Activated naive CD4-positive, alpha-beta T cell treated with anti-CD3 and anti-CD28 coated beads, Interleukin-2, amount 10 ng/mL, durations not matched to agents 7 days and 5 days (primary cell): ENCODE measurements at regions not wholly inside any gene's neighbourhood (a gene's known extent, or its start where the extent isn't known, plus 50 kb on each side); places are given as distances from the start of the nearest gene placed in this dataset.

Source experiments
- CTCF ChIA-PET: fragments of 350-600 bp; sonication (Branson Sonifier 250); formaldehyde crosslinking; loops from one replicate; lab custom pipeline; 2021; ENCODE audit warnings: antibody characterized with exemption; lab: Charles Lee
- DNase-seq: peaks from one replicate; pipeline ENCODE4 v3.0.0-alpha.2; 2020
- H3K27ac Mint-ChIP-seq: one replicate; pipeline ENCODE4 v1.8.0; 2021; ENCODE audit warnings: mild to moderate bottlenecking, moderate library complexity, mixed read lengths
- H3K27me3 Mint-ChIP-seq: one replicate; pipeline ENCODE4 v1.8.0; 2021; ENCODE audit warnings: mild to moderate bottlenecking, mixed read lengths
- H3K36me3 Mint-ChIP-seq: one replicate; pipeline ENCODE4 v1.8.0; 2021; ENCODE audit warnings: mixed read lengths
- H3K4me1 Mint-ChIP-seq: one replicate; pipeline ENCODE4 v1.8.0; 2021; ENCODE audit warnings: mixed read lengths
- H3K4me3 Mint-ChIP-seq: one replicate; pipeline ENCODE4 v1.8.0; 2021; ENCODE audit warnings: mild to moderate bottlenecking, moderate library complexity, mixed read lengths
- H3K9me3 Mint-ChIP-seq: one replicate; pipeline ENCODE4 v1.8.0; 2021; ENCODE audit warnings: mixed read lengths

DNA sequence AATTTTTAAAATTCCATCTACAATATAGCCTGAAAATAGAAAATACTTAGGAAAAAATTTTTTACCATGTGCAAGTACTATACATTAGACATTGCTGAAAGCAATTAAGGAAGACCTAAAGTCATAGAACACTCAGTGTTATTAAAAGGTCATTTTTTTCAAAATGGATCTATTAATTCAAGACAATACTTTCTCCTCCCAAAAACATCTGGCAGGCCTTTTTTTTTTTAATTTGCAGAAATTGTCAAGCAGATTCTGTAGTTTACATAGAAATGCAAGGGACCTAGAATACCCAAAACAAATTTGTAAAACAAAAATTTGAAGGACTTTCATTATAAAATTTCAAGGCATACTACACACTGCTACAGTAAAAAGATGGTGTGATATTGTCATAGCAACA lies 238.4 kb upstream of the VEPH1 start:
- Mint-ChIP-seq H3K4me1 (no peaks in the 10 kb centered on the region), H3K27ac (no peak overlapping the region), H3K36me3 (no peaks in the 10 kb centered on the region), H3K4me3 (no peak overlapping the region), H3K27me3 (no peaks in the 10 kb centered on the region), H3K9me3 (peaks cover 8% of the 10 kb centered on the region)
- no peak for DNase-seq
- CTCF ChIA-PET: no interaction called here

DNA sequence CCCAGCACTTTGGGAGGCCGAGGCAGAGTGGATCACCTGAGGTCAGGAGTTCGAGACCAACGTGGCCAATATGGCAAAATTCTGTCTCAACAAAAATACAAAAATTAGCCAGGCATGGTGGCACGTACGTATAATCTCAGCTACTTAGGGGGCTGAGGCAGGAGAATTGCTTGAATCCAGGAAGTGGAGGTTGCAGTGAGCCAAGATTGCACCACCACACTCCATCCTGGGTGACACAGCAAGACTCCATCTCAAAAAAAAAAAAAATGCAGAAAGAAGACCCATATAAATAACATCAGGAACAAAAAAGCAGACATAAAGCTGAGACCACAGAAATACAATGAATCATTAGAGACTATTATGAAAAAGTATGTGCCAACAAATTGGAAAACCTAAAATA lies 235.2 kb upstream of the VEPH1 start:
- H3K27me3 Mint-ChIP-seq: no peaks in the 10 kb centered on the region
- DNase-seq: no peak
- CTCF ChIA-PET: no interaction called here
- peaks cover 4% of the 10 kb centered on the region for H3K9me3 Mint-ChIP-seq
- no peaks in the 10 kb centered on the region for H3K36me3 Mint-ChIP-seq
- no peaks in the 10 kb centered on the region for H3K4me1 Mint-ChIP-seq
- H3K4me3 Mint-ChIP-seq: no peak overlapping the region
- no peak overlapping the region for H3K27ac Mint-ChIP-seq

DNA sequence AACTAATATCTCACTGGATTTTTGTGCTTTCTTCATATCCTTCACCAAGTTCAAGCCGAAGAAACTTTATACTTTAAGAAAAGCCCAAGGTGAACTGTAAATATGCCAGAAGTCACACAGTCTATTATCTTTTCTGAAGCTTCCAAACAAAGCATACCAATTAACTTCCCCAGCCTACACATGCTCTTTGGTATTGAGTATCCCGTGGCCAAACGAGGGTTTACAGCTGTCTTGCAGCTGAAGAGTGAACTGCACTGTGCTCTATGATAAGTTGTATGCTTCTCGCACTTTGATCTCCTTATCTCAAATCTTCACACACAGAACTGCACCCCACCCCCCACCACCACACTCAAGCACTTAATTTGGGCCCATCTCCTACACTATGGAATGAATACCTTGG lies 215.6 kb upstream of the VEPH1 start:
- H3K27me3 Mint-ChIP-seq: no peaks in the 10 kb centered on the region
- no peak overlapping the region for H3K4me3 Mint-ChIP-seq
- peaks cover 5% of the 10 kb centered on the region for H3K9me3 Mint-ChIP-seq
- no peak overlapping the region for H3K27ac Mint-ChIP-seq
- no peaks in the 10 kb centered on the region for H3K4me1 Mint-ChIP-seq
- no peak for DNase-seq
- H3K36me3 Mint-ChIP-seq: no peaks in the 10 kb centered on the region
- CTCF ChIA-PET: no interaction called here

DNA sequence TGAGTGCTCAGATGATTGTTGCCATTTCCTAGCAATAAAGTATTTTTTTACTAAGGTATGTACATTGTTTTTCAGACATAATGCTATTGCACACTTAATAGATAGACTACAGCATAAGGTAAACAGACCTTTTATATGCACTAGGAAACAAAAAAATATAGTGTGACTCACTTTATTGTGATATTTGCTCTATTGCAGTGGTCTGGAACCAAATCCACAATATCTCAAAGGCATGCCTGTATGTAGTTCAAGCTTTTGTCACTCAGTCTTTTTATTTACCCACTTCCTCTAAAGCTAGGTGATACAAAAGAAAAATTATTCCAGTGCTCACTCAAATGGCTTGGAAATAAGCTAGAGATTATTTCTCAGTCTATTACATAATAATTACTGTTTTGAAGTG lies 209.9 kb upstream of the VEPH1 start:
- H3K4me3 Mint-ChIP-seq: no peak overlapping the region
- CTCF ChIA-PET: no interaction called here
- H3K36me3 Mint-ChIP-seq: no peaks in the 10 kb centered on the region
- no peaks in the 10 kb centered on the region for H3K9me3 Mint-ChIP-seq
- H3K27ac Mint-ChIP-seq: no peak overlapping the region
- DNase-seq: no peak
- H3K27me3 Mint-ChIP-seq: no peaks in the 10 kb centered on the region
- H3K4me1 Mint-ChIP-seq: no peaks in the 10 kb centered on the region

DNA sequence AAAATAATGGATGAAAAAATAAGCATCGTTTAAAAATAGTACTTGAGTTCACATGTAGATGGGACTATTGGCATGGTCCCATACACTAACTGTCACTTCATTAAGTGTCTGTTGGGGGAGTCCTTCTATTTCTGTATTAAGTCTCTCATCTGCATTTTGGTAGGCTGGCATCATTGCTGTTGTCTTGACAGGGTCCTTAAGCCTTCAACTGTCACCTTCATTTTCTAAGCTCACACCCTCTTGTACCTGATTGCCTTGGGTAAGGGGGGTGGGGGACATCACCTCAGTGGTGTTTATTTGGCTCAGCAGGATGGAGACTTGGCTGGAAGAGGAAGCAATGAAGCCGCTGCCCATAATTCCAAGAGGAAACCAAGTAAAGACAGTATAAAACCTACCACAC lies 202.0 kb upstream of the VEPH1 start:
- Mint-ChIP-seq H3K4me3 (no peak overlapping the region), H3K9me3 (no peaks in the 10 kb centered on the region), H3K27ac (no peak overlapping the region), H3K27me3 (no peaks in the 10 kb centered on the region), H3K36me3 (no peaks in the 10 kb centered on the region), H3K4me1 (no peaks in the 10 kb centered on the region)
- DNase-seq: no peak
- CTCF ChIA-PET: no interaction called here

DNA sequence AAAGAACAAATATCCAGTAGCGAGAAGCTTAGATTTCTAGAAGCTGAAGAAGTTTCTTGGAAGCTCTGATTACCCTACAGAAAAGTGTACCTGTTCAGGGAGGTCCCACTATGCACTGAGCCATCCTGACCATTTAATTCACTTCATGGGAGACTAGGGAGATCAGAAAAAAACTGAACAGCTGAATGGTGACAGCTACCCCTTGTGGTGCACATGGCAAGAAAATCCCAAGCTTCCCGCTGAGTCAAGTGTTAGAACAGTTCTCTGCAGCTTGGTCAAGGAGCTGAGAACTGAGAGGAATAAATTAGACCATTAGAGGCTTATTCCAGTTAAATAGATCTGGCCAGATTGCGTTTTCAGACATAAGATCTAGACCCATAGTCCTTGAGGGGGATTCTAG lies 197.2 kb upstream of the VEPH1 start:
- Mint-ChIP-seq H3K27ac (no peak overlapping the region), H3K4me3 (no peak overlapping the region), H3K9me3 (no peaks in the 10 kb centered on the region), H3K36me3 (no peaks in the 10 kb centered on the region), H3K4me1 (no peaks in the 10 kb centered on the region), H3K27me3 (no peaks in the 10 kb centered on the region)
- DNase-seq: no peak
- CTCF ChIA-PET: no interaction called here

DNA sequence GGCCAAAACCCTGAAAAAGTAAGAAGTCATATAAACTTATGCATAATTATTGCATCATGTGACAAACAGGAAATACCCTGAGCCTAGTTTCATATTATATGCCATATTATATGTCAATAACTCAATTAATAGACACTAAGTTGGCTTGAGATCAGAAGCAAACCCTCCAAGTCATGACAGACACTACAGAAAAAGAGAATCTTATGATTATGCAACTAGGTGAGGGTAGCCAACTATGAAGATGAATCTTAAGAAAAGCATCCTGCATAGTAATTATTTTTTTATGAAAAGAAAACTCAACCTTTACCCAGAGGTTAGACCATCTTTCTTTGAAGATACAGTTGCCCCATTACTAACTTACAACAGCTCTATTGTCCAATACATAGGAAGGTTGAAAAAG lies 192.4 kb upstream of the VEPH1 start:
- Mint-ChIP-seq H3K4me3 (no peak overlapping the region), H3K4me1 (no peaks in the 10 kb centered on the region), H3K27ac (no peak overlapping the region), H3K27me3 (no peaks in the 10 kb centered on the region), H3K9me3 (peaks cover 3% of the 10 kb centered on the region), H3K36me3 (no peaks in the 10 kb centered on the region)
- no peak for DNase-seq
- CTCF ChIA-PET: no interaction called here

DNA sequence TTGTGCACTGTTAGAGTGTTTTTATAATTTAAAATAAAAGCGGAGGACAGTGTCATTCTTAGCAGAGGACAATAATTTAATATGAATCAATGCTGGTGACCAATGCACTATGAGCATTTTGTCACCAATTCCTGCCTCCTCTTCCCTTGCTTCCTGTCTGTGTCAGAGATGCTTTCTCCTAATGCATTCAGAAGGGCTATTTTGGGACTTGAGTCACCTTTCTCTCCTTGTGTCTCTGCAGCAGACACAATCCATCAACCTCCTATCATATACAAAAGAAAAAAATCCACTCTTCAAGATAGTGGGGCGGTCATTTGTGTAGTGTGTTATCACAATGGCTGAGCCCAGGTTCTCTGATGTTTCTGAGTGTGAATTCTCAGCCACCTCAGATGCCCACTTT lies 191.9 kb upstream of the VEPH1 start:
- DNase-seq: no peak
- Mint-ChIP-seq H3K9me3 (peaks cover 3% of the 10 kb centered on the region), H3K36me3 (no peaks in the 10 kb centered on the region), H3K27ac (no peak overlapping the region), H3K4me3 (no peak overlapping the region), H3K4me1 (no peaks in the 10 kb centered on the region), H3K27me3 (no peaks in the 10 kb centered on the region)
- CTCF ChIA-PET: no interaction called here

DNA sequence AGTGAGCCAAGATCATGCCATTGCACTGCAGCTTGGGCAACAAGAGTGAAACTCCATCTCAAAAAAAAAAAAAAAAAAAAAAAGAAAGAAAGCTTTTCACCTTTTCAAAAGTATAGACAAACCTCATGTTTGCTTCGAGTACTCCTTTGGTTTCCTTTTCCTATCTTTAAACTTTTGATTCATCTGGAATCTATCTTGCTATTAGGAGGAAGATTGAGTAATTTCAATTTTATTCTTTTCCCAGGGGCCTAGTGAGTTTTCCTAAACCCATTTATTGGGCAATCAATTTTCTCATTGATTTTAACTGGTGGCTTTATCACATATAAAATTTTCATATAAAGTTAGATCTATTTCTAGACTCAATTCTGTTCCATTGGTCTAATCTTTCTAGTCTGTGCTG lies 190.5 kb upstream of the VEPH1 start:
- Mint-ChIP-seq H3K4me3 (no peak overlapping the region), H3K4me1 (no peaks in the 10 kb centered on the region), H3K9me3 (peaks cover 5% of the 10 kb centered on the region), H3K27me3 (no peaks in the 10 kb centered on the region), H3K27ac (no peak overlapping the region), H3K36me3 (no peaks in the 10 kb centered on the region)
- CTCF ChIA-PET: no interaction called here
- DNase-seq: no peak

DNA sequence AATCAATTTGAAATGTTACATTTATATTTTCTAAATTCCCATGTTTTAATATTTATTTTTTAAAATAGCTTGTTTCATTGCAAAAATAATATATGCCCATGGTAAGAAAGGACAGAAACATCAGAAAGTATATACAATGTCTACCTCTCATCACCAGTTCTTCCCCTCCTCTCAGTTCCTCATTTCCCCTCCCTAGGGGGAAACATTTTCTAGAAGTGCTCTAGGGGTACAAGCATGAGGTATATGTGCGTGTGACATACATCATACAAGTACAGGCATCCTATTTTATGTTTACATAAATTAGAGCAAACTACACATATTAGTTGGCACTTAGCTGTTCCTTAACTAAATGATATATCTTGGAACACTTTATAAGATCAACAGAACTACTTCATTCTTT lies 189.3 kb upstream of the VEPH1 start:
- no peak for DNase-seq
- Mint-ChIP-seq H3K4me3 (no peak overlapping the region), H3K4me1 (no peaks in the 10 kb centered on the region), H3K9me3 (peaks cover 10% of the 10 kb centered on the region), H3K27me3 (no peaks in the 10 kb centered on the region), H3K27ac (no peak overlapping the region), H3K36me3 (no peaks in the 10 kb centered on the region)
- CTCF ChIA-PET: no interaction called here

DNA sequence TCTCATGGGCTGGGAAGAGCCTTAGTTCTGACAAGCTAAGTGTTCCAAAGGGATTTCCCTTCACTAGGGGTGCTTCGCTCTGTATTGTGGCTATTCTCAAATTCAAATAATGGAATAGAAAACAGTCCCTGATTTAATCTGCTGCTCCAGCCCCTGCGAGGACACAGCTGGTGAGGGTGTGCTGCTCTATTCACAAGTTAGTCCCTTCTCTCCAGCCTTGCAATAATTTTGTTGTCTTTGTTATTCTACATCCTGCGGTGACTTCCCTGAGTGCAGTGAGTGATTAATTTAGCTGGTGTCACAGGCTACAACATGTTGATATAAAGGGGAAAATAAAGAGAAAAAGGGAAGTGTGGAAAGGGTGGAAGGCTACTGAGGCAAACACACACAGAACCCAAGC lies 180.5 kb upstream of the VEPH1 start:
- no peaks in the 10 kb centered on the region for H3K4me1 Mint-ChIP-seq
- H3K36me3 Mint-ChIP-seq: no peaks in the 10 kb centered on the region
- CTCF ChIA-PET: no interaction called here
- no peak overlapping the region for H3K27ac Mint-ChIP-seq
- H3K27me3 Mint-ChIP-seq: no peaks in the 10 kb centered on the region
- H3K4me3 Mint-ChIP-seq: no peak overlapping the region
- DNase-seq: no peak
- peaks cover 8% of the 10 kb centered on the region for H3K9me3 Mint-ChIP-seq

DNA sequence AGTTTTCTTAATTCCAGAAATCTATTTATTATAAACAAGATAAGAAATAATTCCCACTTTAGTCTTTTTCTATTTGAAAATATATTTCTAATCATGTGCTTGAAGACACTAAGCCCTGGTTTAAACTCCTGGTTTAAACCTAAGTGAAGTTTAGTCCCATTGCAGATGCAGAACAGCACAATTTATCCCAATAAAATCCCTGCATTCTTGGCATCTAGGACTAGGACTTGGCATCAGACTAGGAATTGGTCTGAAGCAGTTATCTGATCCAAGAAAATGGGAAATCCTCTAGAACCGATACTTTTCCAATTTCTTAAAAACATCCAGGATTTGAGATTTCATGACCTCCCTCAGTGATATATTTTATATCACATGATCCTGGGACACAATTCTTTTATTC lies 168.8 kb upstream of the VEPH1 start:
- no peak overlapping the region for H3K4me3 Mint-ChIP-seq
- no peak for DNase-seq
- no peaks in the 10 kb centered on the region for H3K36me3 Mint-ChIP-seq
- no peaks in the 10 kb centered on the region for H3K9me3 Mint-ChIP-seq
- CTCF ChIA-PET: no interaction called here
- no peaks in the 10 kb centered on the region for H3K4me1 Mint-ChIP-seq
- no peaks in the 10 kb centered on the region for H3K27me3 Mint-ChIP-seq
- no peak overlapping the region for H3K27ac Mint-ChIP-seq

DNA sequence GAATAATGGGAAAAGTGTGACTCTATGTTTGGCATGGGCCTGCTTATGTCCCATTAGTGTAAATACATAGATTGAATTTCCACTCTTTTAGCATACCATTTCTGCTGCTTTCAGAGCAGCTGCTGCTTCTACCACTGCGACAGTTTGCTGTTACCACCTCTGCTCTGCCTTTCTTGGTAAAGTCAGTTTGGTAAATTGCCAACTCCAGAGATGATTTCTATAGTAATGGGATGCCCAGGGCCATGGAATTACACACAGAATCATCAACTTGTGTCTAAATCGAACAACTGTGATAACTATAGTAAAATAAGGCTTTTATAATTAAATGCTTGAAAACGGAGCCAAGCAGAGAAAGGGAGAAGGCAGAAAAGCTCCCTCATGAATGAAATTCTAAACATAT lies 168.4 kb upstream of the VEPH1 start:
- H3K9me3 Mint-ChIP-seq: no peaks in the 10 kb centered on the region
- H3K27ac Mint-ChIP-seq: no peak overlapping the region
- DNase-seq: no peak
- H3K27me3 Mint-ChIP-seq: no peaks in the 10 kb centered on the region
- H3K4me3 Mint-ChIP-seq: no peak overlapping the region
- no peaks in the 10 kb centered on the region for H3K36me3 Mint-ChIP-seq
- no peaks in the 10 kb centered on the region for H3K4me1 Mint-ChIP-seq
- CTCF ChIA-PET: no interaction called here

DNA sequence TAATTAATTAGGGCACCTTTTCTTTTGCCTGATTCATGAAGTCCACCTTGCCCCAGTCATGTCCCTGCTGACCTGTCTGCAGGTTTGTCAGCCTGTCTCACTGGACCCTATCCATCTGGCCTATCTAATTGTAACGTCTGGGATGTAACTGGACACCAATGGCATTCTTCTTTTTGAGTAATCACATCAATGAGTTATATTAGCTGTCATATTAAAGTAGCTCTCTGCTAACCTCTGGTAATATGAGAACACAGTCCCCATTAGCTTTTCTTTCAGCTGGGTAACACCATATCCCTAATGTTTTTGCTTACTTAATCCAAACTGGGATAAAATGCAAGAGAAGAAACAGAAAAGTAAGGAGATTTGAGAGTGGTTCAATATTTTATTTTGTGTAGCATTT lies 166.2 kb upstream of the VEPH1 start:
- no peak overlapping the region for H3K27ac Mint-ChIP-seq
- CTCF ChIA-PET: no interaction called here
- no peak for DNase-seq
- no peaks in the 10 kb centered on the region for H3K4me1 Mint-ChIP-seq
- H3K27me3 Mint-ChIP-seq: no peaks in the 10 kb centered on the region
- no peak overlapping the region for H3K4me3 Mint-ChIP-seq
- H3K9me3 Mint-ChIP-seq: no peaks in the 10 kb centered on the region
- no peaks in the 10 kb centered on the region for H3K36me3 Mint-ChIP-seq

DNA sequence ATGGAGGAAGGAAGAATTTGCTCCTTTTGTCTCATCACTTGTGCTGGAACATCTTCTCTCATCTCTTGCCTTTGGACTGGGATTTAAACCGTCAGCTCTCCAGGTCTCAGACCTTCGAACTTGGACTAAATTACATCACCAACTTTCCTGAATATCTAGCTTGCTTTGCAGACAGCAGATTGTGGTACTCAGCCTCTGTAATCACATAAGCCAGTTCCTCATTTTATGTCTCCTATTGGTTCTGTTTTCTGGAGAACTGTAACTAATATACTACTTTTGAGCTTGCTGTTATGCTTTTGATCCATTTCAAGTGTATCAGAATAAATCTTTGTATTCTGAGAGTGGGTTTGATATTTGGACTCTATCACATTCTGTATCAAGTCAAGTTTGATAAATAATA lies 164.3 kb upstream of the VEPH1 start:
- no peak for DNase-seq
- Mint-ChIP-seq H3K27me3 (no peaks in the 10 kb centered on the region), H3K4me3 (no peak overlapping the region), H3K27ac (no peak overlapping the region), H3K36me3 (no peaks in the 10 kb centered on the region), H3K9me3 (no peaks in the 10 kb centered on the region), H3K4me1 (no peaks in the 10 kb centered on the region)
- CTCF ChIA-PET: no interaction called here

DNA sequence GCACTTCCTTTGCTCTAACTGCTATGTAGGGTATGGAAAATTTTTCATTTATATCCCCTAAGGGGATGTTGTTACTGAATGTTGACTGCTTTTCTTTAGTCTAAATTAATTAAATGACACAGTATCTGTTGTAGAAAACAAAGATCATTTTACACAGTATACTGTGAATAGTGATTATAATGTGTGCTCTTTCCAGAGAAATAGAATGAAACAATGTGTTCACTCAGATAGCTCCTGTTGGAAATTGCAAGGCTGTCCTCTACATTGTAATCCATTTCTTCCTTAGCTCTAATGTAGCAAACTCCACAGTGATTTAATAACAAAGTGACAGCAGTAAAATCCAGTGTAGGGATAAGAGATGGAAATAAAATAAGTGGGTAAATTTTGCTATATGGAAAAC lies 159.0 kb upstream of the VEPH1 start:
- Mint-ChIP-seq H3K27me3 (no peaks in the 10 kb centered on the region), H3K9me3 (no peaks in the 10 kb centered on the region), H3K36me3 (no peaks in the 10 kb centered on the region), H3K27ac (no peak overlapping the region), H3K4me3 (no peak overlapping the region), H3K4me1 (no peaks in the 10 kb centered on the region)
- CTCF ChIA-PET: no interaction called here
- DNase-seq: no peak
